ENCODE measurements at regions not wholly inside any gene's neighbourhood (a gene's known extent, or its start where the extent isn't known, plus 50 kb on each side); places are given as distances from the start of the nearest gene placed in this dataset.
"Not testable (repeated sequence)": the region's sequence is repeated elsewhere in the genome, so short reads cannot be mapped to it uniquely, and the experiment has no call there.

DNA sequence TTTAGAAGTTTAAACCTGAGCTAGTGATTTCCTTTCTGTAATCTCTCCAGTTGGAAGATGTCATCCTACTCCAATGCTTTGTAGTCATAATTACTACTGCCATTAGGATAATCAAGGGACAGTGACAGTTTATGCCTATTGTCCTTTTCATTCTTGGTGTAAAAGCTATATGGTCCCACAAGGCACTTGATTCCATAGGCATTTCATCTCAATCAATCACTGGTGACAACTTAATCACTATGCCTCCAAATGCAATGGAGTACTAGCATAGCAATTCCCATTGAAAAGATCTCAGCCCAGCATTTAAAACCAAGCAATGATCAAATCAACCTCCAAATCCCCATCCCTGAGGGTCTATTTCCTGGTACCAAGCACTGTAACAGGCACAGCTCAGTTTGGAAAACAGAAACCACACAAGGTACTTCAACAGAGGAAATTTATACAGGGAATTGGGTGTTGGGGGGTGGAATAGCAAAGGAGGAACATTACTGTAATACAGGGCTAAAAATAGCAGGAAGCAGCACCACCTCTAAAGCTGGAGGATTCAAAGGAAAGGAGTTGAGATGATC is 51.0 kb downstream of the FHIP2A start:
- Histone ChIP-seq H3K27ac (no peak overlapping the region), H3K4me3 (no peak overlapping the region)

DNA sequence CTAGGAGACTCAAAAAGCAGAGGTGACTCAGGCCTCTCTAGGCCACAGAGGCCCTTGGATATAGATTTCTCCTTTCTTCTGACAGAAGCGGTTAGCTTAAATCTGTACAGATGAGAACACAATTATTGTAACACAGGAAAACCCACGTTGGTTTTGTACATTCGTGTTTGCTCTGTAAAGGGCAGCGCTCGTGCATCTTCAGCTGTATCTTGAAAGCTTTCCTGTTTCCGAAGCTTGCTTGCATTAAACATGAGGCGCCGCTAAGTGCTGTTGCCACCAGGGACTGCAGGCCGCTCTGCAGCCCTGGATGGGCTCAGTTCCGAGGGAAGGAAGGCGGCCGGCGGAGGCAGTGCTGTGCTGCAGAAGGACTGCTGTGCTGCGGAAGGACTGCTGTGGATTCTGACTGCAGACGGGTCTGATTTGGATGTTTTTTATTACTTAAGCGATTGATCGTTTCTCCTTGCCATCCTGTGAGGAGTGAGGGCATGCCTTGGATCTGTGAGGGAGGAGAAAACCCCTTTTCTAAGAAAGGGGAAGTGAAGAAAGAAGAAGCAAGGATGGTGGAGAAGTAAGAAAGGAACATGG is 53.3 kb downstream of the FHIP2A start:
- no peak overlapping the region for H3K4me3 ChIP-seq
- H3K27ac ChIP-seq: no peak overlapping the region

DNA sequence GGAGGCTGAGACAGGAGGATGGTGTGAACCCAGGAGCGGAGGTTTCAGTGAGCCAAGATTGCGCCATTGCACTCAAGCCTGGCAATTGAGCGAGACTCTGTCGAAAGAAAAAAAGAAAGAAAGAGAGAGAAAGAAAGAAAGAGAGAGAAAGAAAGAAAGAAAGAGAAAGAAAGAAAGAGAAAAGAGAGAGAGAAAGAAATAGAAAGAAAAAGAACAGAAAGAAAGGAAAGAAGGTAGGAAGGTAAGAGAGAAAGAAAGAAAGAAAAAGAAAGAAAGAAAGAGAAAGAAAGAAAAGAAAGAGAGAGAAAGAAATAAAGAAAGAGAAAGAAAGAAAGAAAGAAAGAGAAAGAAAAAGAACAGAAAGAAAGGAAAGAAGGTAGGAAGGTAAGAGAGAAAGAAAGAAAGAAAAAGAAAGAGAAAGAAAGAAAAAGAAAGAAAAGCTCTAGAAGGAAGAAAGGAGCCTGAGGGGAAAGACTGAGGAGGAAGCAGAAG is 54.1 kb downstream of the FHIP2A start:
- H3K4me3 ChIP-seq: not testable (repeated sequence)
- peak overlapping the region in 1 of 21 experiments; percentile 56 for H3K27ac ChIP-seq

DNA sequence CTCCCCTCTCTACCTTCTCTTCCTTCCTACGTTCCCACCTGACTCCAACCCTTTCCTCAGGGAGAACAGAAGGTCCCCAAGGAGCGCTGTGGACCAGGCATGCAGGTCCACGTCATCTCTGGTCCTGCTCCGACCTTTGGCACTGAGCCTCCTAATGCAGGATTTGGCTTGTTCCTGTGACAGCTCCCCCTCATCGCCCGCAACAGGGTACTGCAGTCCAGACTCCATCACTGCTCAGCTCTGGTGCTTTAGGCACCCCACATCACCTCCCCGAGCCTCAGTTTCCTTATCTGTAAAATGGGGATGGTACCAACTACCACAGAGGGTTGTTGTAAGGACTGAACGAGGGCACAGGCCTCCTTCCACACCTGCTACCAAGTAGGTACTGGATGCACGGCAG is 54.6 kb downstream of the FHIP2A start:
- Histone ChIP-seq H3K27ac (peak overlapping the region in 1 of 21 experiments; percentile 56), H3K4me3 (no peak overlapping the region)

DNA sequence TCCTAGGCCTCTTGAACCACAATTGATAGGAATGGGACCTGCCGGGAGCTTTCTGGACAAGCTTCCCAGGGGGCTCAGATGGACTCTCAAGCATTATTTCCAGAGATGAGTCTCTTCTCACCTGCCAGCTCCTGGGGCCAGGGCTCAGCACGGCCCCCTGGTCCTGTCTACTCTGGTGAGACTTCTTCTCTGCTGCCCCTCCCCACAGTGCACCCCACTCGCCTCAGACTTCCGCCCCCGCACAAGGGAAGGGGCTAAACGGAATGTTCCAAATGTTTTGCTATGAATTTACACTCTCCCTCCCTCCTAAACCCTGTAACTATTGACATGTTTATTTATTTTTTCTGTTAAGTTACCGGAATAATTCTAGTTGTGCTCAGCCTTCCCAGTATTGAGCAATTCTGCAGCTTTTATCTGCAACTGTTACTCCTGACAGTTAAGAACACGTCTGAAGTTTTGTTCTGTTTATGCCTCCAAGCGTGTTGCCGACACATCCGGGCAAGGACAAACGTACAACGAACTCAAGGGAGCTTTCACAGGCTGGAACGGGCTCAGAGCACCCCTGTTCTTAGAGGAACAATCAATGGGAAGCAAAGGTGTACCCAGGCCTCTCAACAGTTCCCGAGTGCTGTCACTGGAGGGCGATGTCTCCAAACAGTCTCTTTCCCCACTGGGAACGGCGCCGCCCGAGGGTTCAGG is 55.2 kb downstream of the FHIP2A start:
- Histone ChIP-seq H3K27ac (peak overlapping the region in 1 of 21 experiments; percentile 56), H3K4me3 (no peak overlapping the region)

DNA sequence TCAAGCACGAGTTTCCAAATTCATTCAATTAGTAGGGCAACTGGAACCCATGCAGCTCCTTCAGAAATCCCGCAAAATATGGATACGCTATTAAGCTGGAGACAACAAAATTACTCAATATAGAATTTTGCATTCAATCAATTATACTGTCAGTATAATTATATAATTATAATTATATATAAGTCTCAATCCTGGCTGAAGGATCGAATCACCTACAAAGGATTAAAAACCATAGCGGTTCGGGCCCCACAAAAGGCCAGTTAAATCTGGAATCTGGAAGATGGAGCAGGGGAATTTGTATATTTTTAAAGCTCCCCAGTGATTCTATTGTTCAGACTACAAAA is 55.7 kb downstream of the FHIP2A start:
- Histone ChIP-seq H3K27ac (no peak overlapping the region), H3K4me3 (no peak overlapping the region)

DNA sequence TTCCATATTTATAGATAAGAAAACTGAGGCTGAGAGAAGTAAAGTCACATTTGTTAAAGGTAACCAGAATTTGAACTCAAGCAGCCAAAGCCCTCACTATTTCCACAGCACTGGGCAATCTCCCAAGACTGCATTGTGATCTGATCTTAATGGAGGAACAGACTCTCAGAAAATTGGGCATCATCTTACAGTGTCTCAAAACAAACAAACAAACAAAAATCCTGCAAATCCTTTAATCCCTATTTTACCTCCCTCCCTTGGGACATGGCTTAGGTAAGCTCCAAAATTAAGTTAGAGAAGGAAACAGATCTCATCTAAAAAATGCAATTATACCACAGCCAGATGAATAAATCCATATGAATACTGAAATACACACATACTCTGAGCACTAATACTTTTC is 57.5 kb downstream of the FHIP2A start:
- Histone ChIP-seq H3K4me3 (no peak overlapping the region), H3K27ac (no peak overlapping the region)

DNA sequence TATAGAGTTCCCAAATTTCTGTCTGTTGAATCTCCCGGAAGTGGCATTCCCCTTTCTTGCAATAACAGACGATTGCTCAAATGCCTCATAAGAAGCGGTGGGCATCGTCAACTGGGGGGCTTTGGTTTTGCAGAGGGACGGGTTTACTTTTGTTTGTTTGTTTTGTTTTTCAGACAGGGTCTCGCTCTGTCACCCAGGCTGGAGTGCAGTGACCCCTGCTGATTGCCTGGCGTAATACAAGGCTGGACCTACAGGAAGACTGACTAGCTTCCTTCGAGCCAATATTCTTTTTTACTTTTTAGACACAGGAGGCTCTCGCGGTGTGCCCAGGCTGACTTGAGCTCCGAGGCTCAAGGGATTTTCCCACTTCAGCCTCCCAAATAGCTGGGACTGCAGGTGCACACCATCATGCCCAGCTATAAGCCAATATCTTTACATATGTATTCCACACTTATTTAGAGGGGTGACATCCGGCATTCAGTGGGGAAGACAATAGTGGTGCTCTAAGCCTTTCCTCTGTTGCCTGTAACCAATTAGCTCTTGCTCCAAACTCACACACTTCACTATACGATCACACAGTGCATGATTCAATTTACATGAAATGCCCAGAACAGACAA is 58.1 kb downstream of the FHIP2A start:
- Histone ChIP-seq H3K27ac (peak overlapping the region in 1 of 21 experiments; percentile 26), H3K4me3 (no peak overlapping the region)

DNA sequence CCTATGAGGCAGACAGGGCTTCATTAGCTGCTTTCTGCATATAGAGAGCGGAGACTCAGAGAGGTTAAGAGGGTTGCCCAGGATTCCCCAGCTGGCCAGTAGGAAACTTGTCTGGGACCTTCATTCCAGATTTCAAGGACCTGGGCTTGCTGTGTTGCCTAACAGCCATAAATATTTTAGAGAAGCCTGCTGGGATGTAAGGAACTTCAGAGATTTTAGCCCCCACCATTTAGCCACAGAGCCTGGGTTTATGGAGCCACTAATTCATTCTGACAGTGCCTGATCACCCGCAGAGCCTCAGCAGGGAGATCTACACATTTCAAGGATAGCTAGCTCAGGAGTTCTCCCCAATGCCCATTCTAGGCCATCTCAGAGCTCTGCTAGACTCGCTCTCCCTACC is 56.6 kb upstream of the TRUB1 start:
- no peak overlapping the region for H3K4me3 ChIP-seq
- H3K27ac ChIP-seq: no peak overlapping the region

DNA sequence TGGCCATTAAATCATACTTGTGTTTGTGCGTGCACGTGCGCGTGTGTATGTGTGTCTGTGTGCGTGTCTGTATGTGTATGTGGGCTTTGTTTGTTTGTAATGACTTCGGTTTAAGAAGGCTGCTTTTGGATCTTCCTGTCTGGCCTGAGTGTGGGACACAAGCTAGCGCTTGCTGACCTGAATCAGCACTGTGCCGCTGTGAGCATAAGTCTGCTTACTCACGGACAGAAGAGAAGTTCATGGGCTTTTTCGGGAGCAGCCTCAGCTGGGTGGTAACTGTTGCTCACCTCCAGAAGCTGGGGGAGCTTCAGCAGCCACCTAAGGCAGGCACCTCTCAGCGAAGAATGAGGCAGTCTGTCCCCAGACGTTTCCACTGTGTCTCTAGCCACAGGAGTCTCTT is 56.1 kb upstream of the TRUB1 start:
- H3K4me3 ChIP-seq: no peak overlapping the region

DNA sequence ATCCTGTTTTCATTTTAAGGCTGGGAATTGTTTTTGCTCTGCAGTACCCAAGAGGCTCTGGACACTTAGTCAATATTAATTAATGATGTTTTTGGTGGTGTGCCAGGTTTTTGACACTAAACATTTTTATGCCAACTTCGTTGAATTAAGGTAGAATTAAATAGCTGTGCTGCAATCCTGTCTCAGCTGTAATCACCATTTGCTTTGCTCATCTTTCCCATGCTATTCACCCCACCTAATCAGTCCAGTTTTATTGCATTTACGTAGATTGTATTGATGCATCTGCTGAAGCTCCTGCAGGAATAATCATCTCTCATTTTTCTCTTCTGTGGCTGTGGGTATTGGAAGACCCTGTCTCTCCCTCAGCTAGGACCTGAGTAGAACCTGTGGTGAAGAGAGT is 52.6 kb upstream of the TRUB1 start:
- Histone ChIP-seq H3K27ac (no peak overlapping the region), H3K4me3 (no peak overlapping the region)

More for the DNA sequence above, 56.1 kb upstream of the TRUB1 start:
- H3K27ac ChIP-seq: no peak overlapping the region

Measured in skin epidermis (tissue), 12 donors.